ENCODE measurements at regions not wholly inside any gene's neighbourhood (a gene's known extent, or its start where the extent isn't known, plus 50 kb on each side); places are given as distances from the start of the nearest gene placed in this dataset.

GRCh38 chr2:129695496-129695895 lies 284.0 kb upstream of the RAB6C start:
- DNase-seq (ENCODE audit: low read depth, low spot score) (no peak), FAIRE-seq (no peak)
- Histone ChIP-seq H3K9ac (replicated peaks; ENCODE audit: extremely low read depth, insufficient read depth, low read length) (no peak overlapping the region), H3K27me3 (ENCODE audit: control insufficient read depth in 2 of 2, insufficient read depth in 2 of 2, low read length in 2 of 2) (no peaks in the 10 kb centered on the region), H3K4me2 (ENCODE audit: insufficient read depth, low read length) (no peak overlapping the region), H2AFZ (ENCODE audit: low read depth, low read length) (no peak overlapping the region), H3K4me1 (ENCODE audit: control insufficient read depth, extremely low read depth, insufficient read depth, low read length) (no peaks in the 10 kb centered on the region), H3K36me3 (ENCODE audit: control insufficient read depth in 2 of 2, extremely low read depth in 1 of 2, insufficient read depth in 2 of 2, low read length in 2 of 2) (no peaks in the 10 kb centered on the region), H3K4me3 (replicated peaks in 1 of 3; ENCODE audit: insufficient read depth in 1 of 3, low read depth in 1 of 3, low read length in 3 of 3) (no peak overlapping the region), H3K9me1 (replicated peaks; ENCODE audit: control insufficient read depth, extremely low read depth, insufficient read depth, low read length) (no peaks in the 10 kb centered on the region), H4K20me1 (replicated peaks; ENCODE audit: control insufficient read depth, extremely low read depth, insufficient read depth, low read length) (no peaks in the 10 kb centered on the region), H3K79me2 (ENCODE audit: control insufficient read depth, insufficient read depth, low read length) (no peaks in the 10 kb centered on the region), H3K27ac (ENCODE audit: insufficient read depth, low read depth, low read length) (no peak overlapping the region), H3K9me3 (replicated peaks; ENCODE audit: control insufficient read depth, insufficient read depth, low read length) (peaks cover 2% of the 10 kb centered on the region)
- dilution Hi-C loops (cut with MboI; ENCODE audit: extremely low pct_ligation_motif_present, low sequenced_read_pairs): no loop called here
- no TSS peak for BruUV-seq (replicated peaks)
- ChIA-PET POLR2A (no interaction called here), CTCF (no interaction called here)
- TF ChIP-seq POLR2A (IDR thresholded peaks at IDR 0.05; ENCODE audit: low read depth, low read length) (no peak), FOS (IDR thresholded peaks at IDR 0.05; ENCODE audit: borderline replicate concordance, insufficient read depth, low read length) (no peak), EZH2 (IDR thresholded peaks at IDR 0.05; ENCODE audit: borderline replicate concordance, low read depth, low read length, severe bottlenecking) (no peak), POLR2AphosphoS5 (IDR thresholded peaks at IDR 0.05; ENCODE audit: insufficient read depth, low read depth, low read length) (no peak)
- TF ChIP-seq, protein P1, sequence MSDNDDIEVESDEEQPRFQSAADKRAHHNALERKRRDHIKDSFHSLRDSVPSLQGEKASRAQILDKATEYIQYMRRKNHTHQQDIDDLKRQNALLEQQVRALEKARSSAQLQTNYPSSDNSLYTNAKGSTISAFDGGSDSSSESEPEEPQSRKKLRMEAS (IDR thresholded peaks at IDR 0.05; ENCODE audit: insufficient read depth, insufficient read length): no peak
- intact Hi-C loops (cut with micrococcal nuclease): no loop called here

DNA sequence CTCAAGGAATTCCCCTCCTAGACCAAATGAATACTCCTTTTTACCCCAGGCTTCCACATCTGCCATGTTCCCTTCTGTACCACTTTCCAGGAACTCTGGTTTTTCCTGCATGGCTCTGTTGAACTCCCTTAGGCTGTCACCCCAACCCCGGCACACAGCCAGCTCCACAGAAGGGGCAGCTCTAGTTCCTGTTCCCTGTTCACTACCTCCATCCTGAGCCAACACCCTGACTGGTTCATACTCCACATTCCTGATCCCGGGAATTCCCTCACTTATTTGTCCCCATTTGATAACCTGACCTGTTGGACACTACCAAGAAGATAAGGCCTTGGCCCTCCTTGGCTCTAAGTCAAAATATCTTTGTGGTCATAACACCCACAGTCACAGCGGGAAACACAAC lies 280.9 kb upstream of the RAB6C start:
- dilution Hi-C loops (cut with MboI; ENCODE audit: extremely low pct_ligation_motif_present, low sequenced_read_pairs) (no loop called here), intact Hi-C loops (cut with micrococcal nuclease) (no loop called here)
- Histone ChIP-seq H4K20me1 (replicated peaks; ENCODE audit: control insufficient read depth, extremely low read depth, insufficient read depth, low read length) (no peaks in the 10 kb centered on the region), H3K4me3 (replicated peaks in 1 of 3; ENCODE audit: insufficient read depth in 1 of 3, low read depth in 1 of 3, low read length in 3 of 3) (no peak overlapping the region), H3K36me3 (ENCODE audit: control insufficient read depth in 2 of 2, extremely low read depth in 1 of 2, insufficient read depth in 2 of 2, low read length in 2 of 2) (no peaks in the 10 kb centered on the region), H3K27ac (ENCODE audit: insufficient read depth, low read depth, low read length) (no peak overlapping the region), H2AFZ (ENCODE audit: low read depth, low read length) (no peak overlapping the region), H3K9me1 (replicated peaks; ENCODE audit: control insufficient read depth, extremely low read depth, insufficient read depth, low read length) (no peaks in the 10 kb centered on the region), H3K27me3 (ENCODE audit: control insufficient read depth in 2 of 2, insufficient read depth in 2 of 2, low read length in 2 of 2) (no peaks in the 10 kb centered on the region), H3K4me2 (ENCODE audit: insufficient read depth, low read length) (no peak overlapping the region), H3K9me3 (replicated peaks; ENCODE audit: control insufficient read depth, insufficient read depth, low read length) (peaks cover 2% of the 10 kb centered on the region), H3K9ac (replicated peaks; ENCODE audit: extremely low read depth, insufficient read depth, low read length) (no peak overlapping the region), H3K79me2 (ENCODE audit: control insufficient read depth, insufficient read depth, low read length) (no peaks in the 10 kb centered on the region), H3K4me1 (ENCODE audit: control insufficient read depth, extremely low read depth, insufficient read depth, low read length) (no peaks in the 10 kb centered on the region)
- FAIRE-seq: no peak
- TF ChIP-seq, protein P1 (IDR thresholded peaks at IDR 0.05; ENCODE audit: insufficient read depth, insufficient read length): no peak
- TF ChIP-seq MYC (IDR thresholded peaks at IDR 0.05; ENCODE audit: low read depth, low read length): no peak
- no peak for TF ChIP-seq CTCF (IDR thresholded peaks at IDR 0.05; ENCODE audit: extremely low read depth in 1 of 2, insufficient read depth in 1 of 2, low read depth in 1 of 2, low read length in 2 of 2)
- TF ChIP-seq POLR2A (IDR thresholded peaks at IDR 0.05; ENCODE audit: low read depth, low read length): no peak
- TF ChIP-seq JUN (IDR thresholded peaks at IDR 0.05; ENCODE audit: borderline replicate concordance, insufficient read depth, insufficient read length, low read depth): no peak
- no peak for TF ChIP-seq GATA2 (IDR thresholded peaks at IDR 0.05; ENCODE audit: insufficient read depth, insufficient read length, low read depth, low read length)
- TF ChIP-seq FOS (IDR thresholded peaks at IDR 0.05; ENCODE audit: borderline replicate concordance, insufficient read depth, low read length): no peak
- TF ChIP-seq EZH2 (IDR thresholded peaks at IDR 0.05; ENCODE audit: borderline replicate concordance, low read depth, low read length, severe bottlenecking): no peak
- no peak for TF ChIP-seq POLR2AphosphoS5 (IDR thresholded peaks at IDR 0.05; ENCODE audit: insufficient read depth, low read depth, low read length)
- ChIA-PET POLR2A (no interaction called here), CTCF (no interaction called here)
- no peak for DNase-seq (ENCODE audit: low read depth, low spot score)
- no TSS peak for BruUV-seq (replicated peaks)
